HG03558 (cell line): ENCODE measurements at regions not wholly inside any gene's neighbourhood (a gene's known extent, or its start where the extent isn't known, plus 50 kb on each side); places are given as distances from the start of the nearest gene placed in this dataset.

ENCODE experiments used
- ATAC-seq: cut with Tn5 transposase; IDR thresholded peaks from one replicate; pipeline ENCODE4 v1.9.1; 2021; ENCODE audit warnings: moderate number of reproducible peaks; ENCODE audit not compliant: unreplicated experiment; ENCODE audit errors: extremely low read depth

- no peak for ATAC-seq
These were observed 113.4 kb upstream of the TCERG1L start for GRCh38 chr10:131424836-131425491.

- ATAC-seq = no peak
These were observed 114.4 kb upstream of the TCERG1L start for GRCh38 chr10:131425752-131426533.

GRCh38 chr10:131426534-131426898 is 115.0 kb upstream of the TCERG1L start:
- ATAC-seq = no peak

GRCh38 chr10:131427281-131427680 is 115.8 kb upstream of the TCERG1L start:
- ATAC-seq = no peak

GRCh38 chr10:131427901-131428300 is 116.4 kb upstream of the TCERG1L start:
- ATAC-seq = no peak

- no peak for ATAC-seq
These were observed 117.6 kb upstream of the TCERG1L start for GRCh38 chr10:131429141-131429540.

GRCh38 chr10:131429942-131430341 is 118.4 kb upstream of the TCERG1L start:
- ATAC-seq = no peak

GRCh38 chr10:131430716-131431412 is 119.3 kb upstream of the TCERG1L start:
- no peak for ATAC-seq

GRCh38 chr10:131431533-131431932 is 120.0 kb upstream of the TCERG1L start:
- no peak for ATAC-seq

- ATAC-seq = no peak
These were observed 120.6 kb upstream of the TCERG1L start for GRCh38 chr10:131431978-131432690.

GRCh38 chr10:131433568-131433967 is 122.0 kb upstream of the TCERG1L start:
- no peak for ATAC-seq

- ATAC-seq = no peak
These were observed 123.7 kb upstream of the TCERG1L start for GRCh38 chr10:131435232-131435631.

- ATAC-seq = no peak
These were observed 124.4 kb upstream of the TCERG1L start for GRCh38 chr10:131435760-131436457.

- ATAC-seq = no peak
These were observed 124.9 kb upstream of the TCERG1L start for GRCh38 chr10:131436458-131436857.

GRCh38 chr10:131437556-131438475 is 126.3 kb upstream of the TCERG1L start:
- no peak for ATAC-seq

GRCh38 chr10:131438665-131439064 is 127.1 kb upstream of the TCERG1L start:
- ATAC-seq = no peak

GRCh38 chr10:131439705-131440104 is 128.2 kb upstream of the TCERG1L start:
- no peak for ATAC-seq

- no peak for ATAC-seq
These were observed 129.2 kb upstream of the TCERG1L start for GRCh38 chr10:131440405-131441360.
